Immature natural killer cell (primary cell): ENCODE measurements at regions not wholly inside any gene's neighbourhood (a gene's known extent, or its start where the extent isn't known, plus 50 kb on each side); places are given as distances from the start of the nearest gene placed in this dataset.
"Not testable (repeated sequence)": the region's sequence is repeated elsewhere in the genome, so short reads cannot be mapped to it uniquely, and the experiment has no call there.

Source experiments
- DNase-seq, 3 donors: peaks; one replicate each; pipeline ENCODE4 v3.0.0; 2022; ENCODE audit warnings: mixed read lengths in 1 of 3
- H3K27ac Mint-ChIP-seq, 6 donors: one replicate each; pipeline ENCODE4 v1.8.0; 2020; ENCODE audit warnings: mixed read lengths in 6 of 6, mild to moderate bottlenecking in 5 of 6, inconsistent platforms in 4 of 6, moderate library complexity in 3 of 6
- H3K27me3 Mint-ChIP-seq, 3 donors: one replicate each; pipeline ENCODE4 v1.8.0; 2020 to 2021; ENCODE audit warnings: low read depth in 3 of 3, mild to moderate bottlenecking in 3 of 3, mixed read lengths in 3 of 3, moderate library complexity in 3 of 3, inconsistent platforms in 1 of 3
- H3K36me3 Mint-ChIP-seq, 3 donors: one replicate each; pipeline ENCODE4 v1.8.0; 2020; ENCODE audit warnings: mixed read lengths in 3 of 3, inconsistent platforms in 2 of 3, mild to moderate bottlenecking in 2 of 3
- H3K4me1 Mint-ChIP-seq, 2 donors: one replicate each; pipeline ENCODE4 v1.8.0; 2020; ENCODE audit warnings: inconsistent platforms in 2 of 2, mild to moderate bottlenecking in 2 of 2, mixed read lengths in 2 of 2, moderate library complexity in 1 of 2
- H3K4me3 Mint-ChIP-seq, 5 donors: one replicate each; pipeline ENCODE4 v1.8.0; 2020; ENCODE audit warnings: mild to moderate bottlenecking in 5 of 5, mixed read lengths in 5 of 5, inconsistent platforms in 3 of 5, moderate library complexity in 3 of 5
- H3K9me3 Mint-ChIP-seq, 6 donors: one replicate each; pipeline ENCODE4 v1.8.0; 2020; ENCODE audit warnings: mild to moderate bottlenecking in 6 of 6, mixed read lengths in 6 of 6, inconsistent platforms in 4 of 6, moderate library complexity in 3 of 6

DNA sequence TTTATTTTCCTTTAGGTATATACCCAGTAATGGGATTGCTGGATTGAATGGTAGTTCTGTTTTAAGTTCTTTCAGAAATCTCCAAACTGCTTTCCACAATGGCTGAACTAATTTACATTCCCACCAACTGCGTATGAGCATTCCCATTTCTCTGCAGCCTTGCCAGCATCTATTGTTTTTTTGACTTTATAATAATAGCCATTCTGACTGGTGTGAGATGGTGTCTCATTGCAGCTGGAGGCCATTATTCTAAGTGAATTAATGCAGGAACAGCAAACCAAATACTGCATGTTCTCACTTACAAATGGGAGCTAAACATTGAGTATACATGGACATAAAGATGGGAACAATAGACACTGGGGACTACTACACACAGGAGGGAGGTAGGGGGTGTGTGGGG, 288.9 kb upstream of the NDST3 start:
- H3K4me1 Mint-ChIP-seq, DNase-seq, H3K4me3 Mint-ChIP-seq, H3K36me3 Mint-ChIP-seq, H3K27me3 Mint-ChIP-seq, H3K9me3 Mint-ChIP-seq, H3K27ac Mint-ChIP-seq: not testable (repeated sequence)

- Mint-ChIP-seq H3K4me3 (no peak overlapping the region), H3K27me3 (peaks cover 0 to 1% (median 0%) of the 10 kb centered on the region in 3 donors), H3K27ac (no peak overlapping the region), H3K4me1 (no peaks in the 10 kb centered on the region), H3K9me3 (peaks cover 12 to 58% (median 20%) of the 10 kb centered on the region in 6 donors), H3K36me3 (peaks cover 0 to 3% (median 0%) of the 10 kb centered on the region in 3 donors)
- DNase-seq: no peak
These were observed 278.8 kb upstream of the NDST3 start for GRCh38 chr4:117755438-117755837.

- Mint-ChIP-seq H3K27ac (no peak overlapping the region), H3K4me3 (no peak overlapping the region), H3K27me3 (no peaks in the 10 kb centered on the region), H3K4me1 (no peaks in the 10 kb centered on the region), H3K36me3 (no peaks in the 10 kb centered on the region), H3K9me3 (peaks cover 2 to 18% (median 10%) of the 10 kb centered on the region in 6 donors)
- no peak for DNase-seq
These were observed 265.7 kb upstream of the NDST3 start for GRCh38 chr4:117768610-117769009.

GRCh38 chr4:117770269-117771102, 263.8 kb upstream of the NDST3 start:
- DNase-seq: no peak
- Mint-ChIP-seq H3K4me3 (no peak overlapping the region), H3K9me3 (peaks cover 3 to 15% (median 7%) of the 10 kb centered on the region in 6 donors), H3K27me3 (no peaks in the 10 kb centered on the region), H3K27ac (no peak overlapping the region), H3K36me3 (no peaks in the 10 kb centered on the region), H3K4me1 (no peaks in the 10 kb centered on the region)

DNA sequence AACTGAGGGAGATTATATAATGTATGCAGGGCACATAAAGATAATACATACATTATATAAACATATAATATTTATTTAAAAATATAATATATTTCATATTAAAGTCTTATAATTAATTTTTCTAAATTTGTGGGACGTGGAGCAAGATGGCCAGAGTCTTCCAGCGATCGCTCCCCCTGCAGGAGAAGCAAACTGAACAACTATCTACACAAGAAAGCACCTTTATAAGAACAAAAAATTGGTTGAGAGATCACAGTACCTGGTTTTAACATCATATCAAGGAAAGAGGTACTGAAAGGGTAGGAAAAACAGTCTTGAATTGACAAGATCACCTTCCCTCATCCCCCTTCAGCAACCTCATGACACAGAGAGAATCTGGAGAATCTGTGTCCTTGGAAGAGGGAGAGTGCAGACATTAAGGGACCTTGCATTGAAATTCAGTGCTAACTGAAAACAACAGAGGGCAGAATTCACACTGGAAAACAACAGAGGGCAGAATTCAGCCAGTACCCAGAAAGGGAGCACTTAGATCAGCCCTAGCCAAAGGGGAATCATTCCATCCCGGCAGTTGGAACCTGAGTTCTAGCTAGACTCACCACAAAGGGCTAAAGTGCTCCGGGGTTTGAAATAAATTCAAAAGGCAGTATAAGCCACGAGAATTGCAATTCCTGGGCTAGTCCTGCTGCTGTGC, 262.5 kb upstream of the NDST3 start:
- H3K27me3 Mint-ChIP-seq: no peaks in the 10 kb centered on the region
- H3K4me3 Mint-ChIP-seq: no peak overlapping the region
- H3K36me3 Mint-ChIP-seq: no peaks in the 10 kb centered on the region
- peaks cover 5 to 21% (median 8%) of the 10 kb centered on the region in 6 donors for H3K9me3 Mint-ChIP-seq
- no peak overlapping the region for H3K27ac Mint-ChIP-seq
- no peak for DNase-seq
- H3K4me1 Mint-ChIP-seq: no peaks in the 10 kb centered on the region

GRCh38 chr4:117773064-117773936, 261.0 kb upstream of the NDST3 start:
- peaks cover 5 to 33% (median 9%) of the 10 kb centered on the region in 6 donors for H3K9me3 Mint-ChIP-seq
- H3K27ac Mint-ChIP-seq: no peak overlapping the region
- no peak overlapping the region for H3K4me3 Mint-ChIP-seq
- DNase-seq: no peak
- H3K36me3 Mint-ChIP-seq: no peaks in the 10 kb centered on the region
- H3K4me1 Mint-ChIP-seq: no peaks in the 10 kb centered on the region
- no peaks in the 10 kb centered on the region for H3K27me3 Mint-ChIP-seq

DNA sequence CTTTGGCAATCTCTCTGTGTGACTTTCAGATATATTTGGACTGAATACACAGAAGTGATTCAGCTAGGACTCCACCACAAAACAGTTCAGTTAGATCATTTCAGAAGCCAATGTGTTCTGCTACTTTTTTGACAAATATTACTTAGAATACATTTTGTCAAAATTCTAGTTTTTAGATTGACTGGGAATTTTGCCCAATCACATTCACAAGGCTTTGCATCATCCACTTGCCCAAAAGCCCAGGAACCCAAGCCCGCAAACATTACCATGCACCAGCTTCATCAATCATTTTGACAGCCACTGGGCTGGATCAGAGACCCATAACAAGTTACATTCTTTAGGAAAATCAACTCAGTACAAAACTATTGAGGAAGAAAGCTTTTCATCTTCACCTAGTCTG, 256.6 kb upstream of the NDST3 start:
- Mint-ChIP-seq H3K27me3 (no peaks in the 10 kb centered on the region), H3K36me3 (no peaks in the 10 kb centered on the region), H3K9me3 (peaks cover 0 to 32% (median 10%) of the 10 kb centered on the region in 6 donors)

GRCh38 chr4:117783716-117784115, 250.6 kb upstream of the NDST3 start:
- DNase-seq: no peak
- no peak overlapping the region for H3K4me3 Mint-ChIP-seq
- H3K9me3 Mint-ChIP-seq: peaks cover 0 to 32% (median 9%) of the 10 kb centered on the region in 6 donors
- H3K4me1 Mint-ChIP-seq: no peaks in the 10 kb centered on the region
- H3K27ac Mint-ChIP-seq: no peak overlapping the region
- H3K36me3 Mint-ChIP-seq: no peaks in the 10 kb centered on the region
- no peaks in the 10 kb centered on the region for H3K27me3 Mint-ChIP-seq

More for the DNA sequence above, 256.6 kb upstream of the NDST3 start:
- no peak for DNase-seq
- Mint-ChIP-seq H3K4me1 (no peaks in the 10 kb centered on the region), H3K4me3 (no peak overlapping the region), H3K27ac (no peak overlapping the region)

DNA sequence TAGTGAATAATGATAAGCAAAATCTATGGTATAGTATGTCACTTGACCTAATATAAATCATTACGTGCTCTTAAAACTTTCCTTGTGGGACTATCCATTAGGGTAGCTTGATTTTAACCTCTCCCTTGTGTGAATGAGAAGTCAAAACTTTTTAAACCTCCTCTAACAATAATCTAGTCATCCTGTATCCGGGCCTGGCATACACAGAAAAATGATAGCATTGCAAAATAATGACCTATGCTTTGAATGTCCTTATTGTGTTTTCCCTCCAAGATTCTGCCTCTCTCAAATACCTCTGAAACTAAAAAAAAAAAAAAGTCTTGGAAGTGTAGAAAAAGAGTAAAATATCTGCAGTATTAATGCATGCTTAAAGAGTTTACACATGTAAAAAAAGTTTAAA, 250.0 kb upstream of the NDST3 start:
- Mint-ChIP-seq H3K36me3 (no peaks in the 10 kb centered on the region), H3K27me3 (no peaks in the 10 kb centered on the region), H3K4me1 (no peaks in the 10 kb centered on the region), H3K9me3 (peaks cover 0 to 33% (median 9%) of the 10 kb centered on the region in 6 donors), H3K4me3 (no peak overlapping the region), H3K27ac (no peak overlapping the region)
- no peak for DNase-seq

DNA sequence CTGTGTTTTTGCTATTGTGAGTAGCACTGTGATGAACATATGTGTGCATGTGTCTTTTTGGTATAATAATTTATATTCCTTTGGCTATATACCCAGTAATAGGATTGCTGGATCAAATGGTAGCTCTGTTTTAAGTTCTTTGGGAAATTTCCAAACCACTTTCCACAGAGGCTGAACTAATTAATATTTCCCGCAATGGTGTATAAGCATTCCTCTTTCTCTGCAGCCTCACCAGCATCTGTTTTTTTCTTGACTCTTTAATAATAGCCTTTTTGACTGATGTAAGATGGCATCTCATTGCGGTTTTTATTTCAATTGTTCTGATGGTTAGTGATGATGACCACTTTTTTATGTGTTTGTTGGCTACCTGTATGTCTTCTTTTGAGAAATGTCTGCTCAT, 247.7 kb upstream of the NDST3 start:
- H3K27ac Mint-ChIP-seq: no peak overlapping the region
- H3K27me3 Mint-ChIP-seq: no peaks in the 10 kb centered on the region
- DNase-seq: no peak
- H3K4me3 Mint-ChIP-seq: no peak overlapping the region
- no peaks in the 10 kb centered on the region for H3K4me1 Mint-ChIP-seq
- peaks cover 3 to 45% (median 13%) of the 10 kb centered on the region in 6 donors for H3K9me3 Mint-ChIP-seq
- no peaks in the 10 kb centered on the region for H3K36me3 Mint-ChIP-seq

GRCh38 chr4:117793845-117794480, 240.3 kb upstream of the NDST3 start:
- Mint-ChIP-seq H3K27ac (no peak overlapping the region), H3K36me3 (no peaks in the 10 kb centered on the region), H3K9me3 (peaks cover 3 to 34% (median 16%) of the 10 kb centered on the region in 6 donors), H3K27me3 (no peaks in the 10 kb centered on the region), H3K4me3 (no peak overlapping the region), H3K4me1 (no peaks in the 10 kb centered on the region)
- DNase-seq: no peak

GRCh38 chr4:117796677-117797076, 237.6 kb upstream of the NDST3 start:
- no peak for DNase-seq
- Mint-ChIP-seq H3K4me1 (no peaks in the 10 kb centered on the region), H3K27ac (no peak overlapping the region), H3K36me3 (no peaks in the 10 kb centered on the region), H3K4me3 (no peak overlapping the region), H3K9me3 (peaks cover 0 to 25% (median 9%) of the 10 kb centered on the region in 6 donors), H3K27me3 (no peaks in the 10 kb centered on the region)

- Mint-ChIP-seq H3K36me3 (no peaks in the 10 kb centered on the region), H3K27ac (no peak overlapping the region), H3K4me1 (no peaks in the 10 kb centered on the region), H3K27me3 (no peaks in the 10 kb centered on the region), H3K9me3 (peaks cover 0 to 36% (median 11%) of the 10 kb centered on the region in 6 donors), H3K4me3 (no peak overlapping the region)
- DNase-seq: no peak
These were observed 233.7 kb upstream of the NDST3 start for GRCh38 chr4:117800636-117801035.
